MCF 10A (cell line): ENCODE measurements at regions not wholly inside any gene's neighbourhood (a gene's known extent, or its start where the extent isn't known, plus 50 kb on each side); places are given as distances from the start of the nearest gene placed in this dataset.

Experiments
- BruUV-seq: library from RNA; stranded (reverse); fragments of 400-500 nt; replicated peaks from 2 replicates; lab custom pipeline; 2021; lab: Mats Ljungman, UMichigan
- CTCF ChIA-PET: fragments of 300-600 bp; sonication (Branson Sonifier 250); formaldehyde crosslinking; extraction: SDS; loops from one replicate; lab custom pipeline; 2021; ENCODE audit warnings: antibody characterized with exemption, inconsistent platforms; lab: Yijun Ruan, JAX
- POLR2A ChIA-PET: fragments of 300-600, 350-650 bp; sonication (Branson Sonifier 250); formaldehyde crosslinking; extraction: SDS; loops from one replicate; lab custom pipeline; 2020; ENCODE audit warnings: antibody characterized with exemption, inconsistent platforms; lab: Yijun Ruan, JAX
- DNase-seq: peaks from one replicate; pipeline ENCODE4 v3.0.0-alpha.2; 2018; ENCODE audit not compliant: unreplicated experiment
- H3K27ac Mint-ChIP-seq: one replicate; pipeline ENCODE4 v1.8.0; 2022; ENCODE audit warnings: mild to moderate bottlenecking, low read depth, mixed read lengths; ENCODE audit not compliant: unreplicated experiment
- H3K27me3 Mint-ChIP-seq: one replicate; pipeline ENCODE4 v1.8.0; 2022; ENCODE audit warnings: mixed read lengths; ENCODE audit not compliant: insufficient read depth, unreplicated experiment
- H3K36me3 Mint-ChIP-seq: one replicate; pipeline ENCODE4 v1.8.0; 2022; ENCODE audit warnings: mild to moderate bottlenecking, moderate library complexity, mixed read lengths; ENCODE audit not compliant: insufficient read depth, unreplicated experiment
- H3K4me1 Mint-ChIP-seq: one replicate; pipeline ENCODE4 v1.8.0; 2022; ENCODE audit warnings: mixed read lengths; ENCODE audit not compliant: insufficient read depth, unreplicated experiment
- H3K4me3 Mint-ChIP-seq: one replicate; pipeline ENCODE4 v1.8.0; 2022; ENCODE audit warnings: mild to moderate bottlenecking, moderate library complexity, mixed read lengths; ENCODE audit not compliant: unreplicated experiment
- H3K9me3 Mint-ChIP-seq: one replicate; pipeline ENCODE4 v1.8.0; 2022; ENCODE audit warnings: mixed read lengths; ENCODE audit not compliant: unreplicated experiment
- intact Hi-C: fragments of 100-400 bp; cut with micrococcal nuclease; formaldehyde crosslinking; loops from 2 replicates; pipeline ENCODE4 v1.14.1; 2022
- TF ChIP-seq, protein P1 (sequence below): fragments of 200-600 bp; IDR thresholded peaks from one replicate; pipeline ENCODE4 v1.8.0; 2022; ENCODE audit warnings: antibody characterized with exemption, mild to moderate bottlenecking; ENCODE audit not compliant: unreplicated experiment

DNA sequence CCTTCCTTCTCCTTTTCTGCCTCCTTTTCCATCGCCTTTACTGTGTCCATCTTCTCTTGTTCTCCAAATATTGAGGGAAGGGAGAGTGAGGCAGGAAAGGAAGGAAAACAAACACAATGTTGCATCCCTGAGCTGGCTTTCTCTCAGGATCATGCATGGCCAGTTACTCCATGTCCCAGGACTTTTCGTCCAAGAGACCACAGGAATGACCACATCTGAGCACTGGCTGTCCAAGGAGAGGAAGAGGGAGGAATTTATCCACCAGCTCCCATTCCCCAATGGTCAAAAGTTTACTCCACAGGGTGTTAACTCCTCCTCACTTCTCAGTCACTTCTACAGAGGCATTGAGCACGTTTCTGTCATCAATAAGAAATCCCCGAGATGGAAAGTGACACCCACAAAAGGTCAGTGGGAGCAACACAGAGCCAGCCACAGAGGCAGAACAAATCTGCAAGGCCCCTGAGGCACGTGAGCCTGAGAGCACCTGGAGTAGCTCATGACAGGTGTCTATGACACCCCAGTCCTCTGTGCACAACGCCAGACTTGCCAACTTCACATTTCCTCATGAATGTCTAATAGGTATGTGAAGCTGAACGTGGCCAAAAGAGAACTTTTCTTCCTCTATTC, 177.3 kb upstream of the NUDT4 start:
- TF ChIP-seq, protein P1, sequence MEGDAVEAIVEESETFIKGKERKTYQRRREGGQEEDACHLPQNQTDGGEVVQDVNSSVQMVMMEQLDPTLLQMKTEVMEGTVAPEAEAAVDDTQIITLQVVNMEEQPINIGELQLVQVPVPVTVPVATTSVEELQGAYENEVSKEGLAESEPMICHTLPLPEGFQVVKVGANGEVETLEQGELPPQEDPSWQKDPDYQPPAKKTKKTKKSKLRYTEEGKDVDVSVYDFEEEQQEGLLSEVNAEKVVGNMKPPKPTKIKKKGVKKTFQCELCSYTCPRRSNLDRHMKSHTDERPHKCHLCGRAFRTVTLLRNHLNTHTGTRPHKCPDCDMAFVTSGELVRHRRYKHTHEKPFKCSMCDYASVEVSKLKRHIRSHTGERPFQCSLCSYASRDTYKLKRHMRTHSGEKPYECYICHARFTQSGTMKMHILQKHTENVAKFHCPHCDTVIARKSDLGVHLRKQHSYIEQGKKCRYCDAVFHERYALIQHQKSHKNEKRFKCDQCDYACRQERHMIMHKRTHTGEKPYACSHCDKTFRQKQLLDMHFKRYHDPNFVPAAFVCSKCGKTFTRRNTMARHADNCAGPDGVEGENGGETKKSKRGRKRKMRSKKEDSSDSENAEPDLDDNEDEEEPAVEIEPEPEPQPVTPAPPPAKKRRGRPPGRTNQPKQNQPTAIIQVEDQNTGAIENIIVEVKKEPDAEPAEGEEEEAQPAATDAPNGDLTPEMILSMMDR: no peak
- DNase-seq: no peak
- BruUV-seq: no TSS peak
- Mint-ChIP-seq H3K4me3 (no peak overlapping the region), H3K27ac (no peak overlapping the region), H3K9me3 (no peaks in the 10 kb centered on the region), H3K27me3 (no peaks in the 10 kb centered on the region), H3K36me3 (no peaks in the 10 kb centered on the region), H3K4me1 (peaks cover 44% of the 10 kb centered on the region)
- intact Hi-C loops: no loop called here
- POLR2A ChIA-PET: interaction anchor here (1.4 kb wide), 1 partner anchor 11 kb away, joined by 3 read pairs; no protein-coding TSS in a partner anchor
- CTCF ChIA-PET: interaction anchor here (0.6 to 1.1 kb wide), 2 partner anchors 180 to 213 kb away, joined by 3 to 5 read pairs; no protein-coding TSS in a partner anchor

DNA sequence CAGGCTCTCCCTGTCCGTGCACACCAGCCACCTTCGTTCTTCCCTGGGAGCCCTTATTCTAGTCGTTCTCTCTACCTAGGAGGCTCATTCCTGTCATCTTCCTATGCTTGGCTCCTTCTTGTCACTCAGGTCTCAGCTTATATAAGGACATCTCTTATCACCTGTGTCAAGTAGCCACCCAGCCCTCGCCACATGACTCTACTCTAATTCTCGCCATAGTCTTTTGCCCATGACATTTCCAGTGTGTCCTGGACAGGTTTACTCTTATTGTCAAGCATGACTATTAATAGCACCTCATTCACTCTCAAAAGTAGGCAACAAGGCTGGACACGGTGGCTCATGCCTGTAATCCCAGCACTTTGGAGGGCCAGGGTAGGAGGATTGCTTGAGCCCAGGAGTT, 175.7 kb upstream of the NUDT4 start:
- Mint-ChIP-seq H3K27me3 (no peaks in the 10 kb centered on the region), H3K9me3 (no peaks in the 10 kb centered on the region), H3K4me1 (peaks cover 40% of the 10 kb centered on the region), H3K36me3 (no peaks in the 10 kb centered on the region), H3K27ac (no peak overlapping the region), H3K4me3 (no peak overlapping the region)
- no peak for DNase-seq
- TF ChIP-seq, protein P1: no peak
- no TSS peak for BruUV-seq
- ChIA-PET POLR2A (no interaction called here), CTCF (no interaction called here)
- intact Hi-C loops: no loop called here

DNA sequence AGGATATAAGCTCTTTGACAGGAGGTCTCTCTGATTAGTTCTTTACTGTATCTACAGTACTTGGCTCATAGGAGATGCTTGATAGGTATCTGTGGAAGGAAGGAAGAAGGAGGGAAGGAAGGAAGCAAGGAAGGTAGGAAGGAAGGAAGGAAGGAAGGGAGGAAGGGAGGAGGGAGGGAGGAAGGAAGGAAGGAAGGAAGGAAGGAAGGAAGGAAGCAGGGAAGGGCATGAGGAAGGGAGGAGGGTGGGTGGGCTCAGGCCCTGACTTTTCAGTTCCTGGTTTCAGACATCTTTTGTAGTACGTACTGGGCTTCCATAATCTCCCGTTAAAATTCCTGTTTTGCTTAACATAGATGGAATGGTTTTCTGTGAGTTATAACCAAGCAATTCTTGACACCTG, 175.0 kb upstream of the NUDT4 start:
- no peak for DNase-seq
- no TSS peak for BruUV-seq
- H3K27me3 Mint-ChIP-seq: no peaks in the 10 kb centered on the region
- TF ChIP-seq, protein P1: no peak
- no peaks in the 10 kb centered on the region for H3K36me3 Mint-ChIP-seq
- H3K4me3 Mint-ChIP-seq: no peak overlapping the region
- intact Hi-C loops: no loop called here
- ChIA-PET CTCF (no interaction called here), POLR2A (interaction anchor here (1.2 kb wide), 1 partner anchor 12 kb away, joined by 4 read pairs; no protein-coding TSS in a partner anchor)
- H3K4me1 Mint-ChIP-seq: peaks cover 33% of the 10 kb centered on the region
- no peak overlapping the region for H3K27ac Mint-ChIP-seq
- no peaks in the 10 kb centered on the region for H3K9me3 Mint-ChIP-seq

DNA sequence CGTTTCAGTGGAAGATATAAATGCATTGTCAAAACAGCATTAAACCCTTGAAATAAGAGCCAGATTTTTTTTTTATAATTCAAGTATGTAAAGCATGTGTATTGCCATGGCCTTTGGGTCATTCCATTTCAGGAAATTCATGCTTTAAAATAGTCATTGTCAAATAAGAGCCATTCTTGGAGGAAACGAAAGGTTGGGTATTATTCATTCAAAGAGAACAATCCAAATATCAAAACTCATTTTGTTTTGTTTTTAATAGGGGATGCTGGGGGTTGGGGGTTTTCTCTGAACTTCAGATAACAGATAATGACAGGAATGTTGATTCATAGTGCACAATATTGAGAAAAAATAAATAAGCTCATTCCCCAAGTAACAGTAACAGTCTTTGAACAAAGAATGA, 174.4 kb upstream of the NUDT4 start:
- no peaks in the 10 kb centered on the region for H3K9me3 Mint-ChIP-seq
- H3K4me3 Mint-ChIP-seq: no peak overlapping the region
- H3K36me3 Mint-ChIP-seq: no peaks in the 10 kb centered on the region
- no TSS peak for BruUV-seq
- CTCF ChIA-PET: no interaction called here
- H3K27me3 Mint-ChIP-seq: no peaks in the 10 kb centered on the region
- POLR2A ChIA-PET: interaction anchor here (1.2 kb wide), 1 partner anchor 12 kb away, joined by 4 read pairs; no protein-coding TSS in a partner anchor
- no peak overlapping the region for H3K27ac Mint-ChIP-seq
- DNase-seq: no peak
- TF ChIP-seq, protein P1: no peak
- peaks cover 26% of the 10 kb centered on the region for H3K4me1 Mint-ChIP-seq
- intact Hi-C loops: no loop called here
